GM12891 (cell line): ENCODE measurements at regions not wholly inside any gene's neighbourhood (a gene's known extent, or its start where the extent isn't known, plus 50 kb on each side); places are given as distances from the start of the nearest gene placed in this dataset.

Experiments used
- POLR2A ChIP-seq: IDR thresholded peaks from 2 replicates; pipeline ENCODE4 v1.6.1; 2011; ENCODE audit warnings: low read depth, low read length, control low read depth
- POLR2AphosphoS5 ChIP-seq: IDR thresholded peaks from 2 replicates; pipeline ENCODE4 v1.6.1; 2011; ENCODE audit warnings: low read depth, low read length, control low read depth
- POU2F2 ChIP-seq: IDR thresholded peaks from 2 replicates; pipeline ENCODE4 v1.6.1; 2011; ENCODE audit warnings: low read depth, mild to moderate bottlenecking, control low read depth, low read length, moderate library complexity
- TAF1 ChIP-seq: IDR thresholded peaks from 2 replicates; pipeline ENCODE4 v1.6.1; 2011; ENCODE audit warnings: low read depth, low read length, control low read depth

GRCh38 chr17:53971361-53971760, 148.6 kb downstream of the KIF2B start:
- no peak for TF ChIP-seq POLR2A
- no peak for TF ChIP-seq POU2F2
- no peak for TF ChIP-seq TAF1
- TF ChIP-seq POLR2AphosphoS5: no peak
